ENCODE measurements at regions not wholly inside any gene's neighbourhood (a gene's known extent, or its start where the extent isn't known, plus 50 kb on each side); places are given as distances from the start of the nearest gene placed in this dataset.

- Histone ChIP-seq H3K27me3 (ENCODE audit: control insufficient read depth in 1 of 2, insufficient read depth in 2 of 2, low read length in 2 of 2) (no peaks in the 10 kb centered on the region), H3K9ac (ENCODE audit: low read depth in 1 of 2, low read length in 2 of 2) (no peak overlapping the region), H3K27ac (ENCODE audit: low read depth, low read length) (no peak overlapping the region), H3K9me3 (ENCODE audit: control insufficient read depth in 1 of 2, low read length in 2 of 2) (no peaks in the 10 kb centered on the region), H3K36me3 (ENCODE audit: control insufficient read depth in 1 of 2, insufficient read depth in 2 of 2, low read length in 2 of 2) (no peaks in the 10 kb centered on the region), H3K4me3 (ENCODE audit: low read depth in 1 of 2, low read length in 2 of 2) (no peak overlapping the region), H3K4me1 (ENCODE audit: control insufficient read depth in 1 of 2, insufficient read depth in 2 of 2, low read length in 2 of 2) (no peaks in the 10 kb centered on the region)
These were observed 605.7 kb downstream of the DACH1 start for GRCh38 chr13:71261256-71261655.

GRCh38 chr13:71260246-71260645, 606.8 kb downstream of the DACH1 start:
- Histone ChIP-seq H3K27ac (ENCODE audit: low read depth, low read length) (no peak overlapping the region), H3K27me3 (ENCODE audit: control insufficient read depth in 1 of 2, insufficient read depth in 2 of 2, low read length in 2 of 2) (no peaks in the 10 kb centered on the region), H3K4me3 (ENCODE audit: low read depth in 1 of 2, low read length in 2 of 2) (no peak overlapping the region), H3K9ac (ENCODE audit: low read depth in 1 of 2, low read length in 2 of 2) (no peak overlapping the region), H3K36me3 (ENCODE audit: control insufficient read depth in 1 of 2, insufficient read depth in 2 of 2, low read length in 2 of 2) (no peaks in the 10 kb centered on the region), H3K4me1 (ENCODE audit: control insufficient read depth in 1 of 2, insufficient read depth in 2 of 2, low read length in 2 of 2) (no peaks in the 10 kb centered on the region), H3K9me3 (ENCODE audit: control insufficient read depth in 1 of 2, low read length in 2 of 2) (no peaks in the 10 kb centered on the region)

- no peak overlapping the region for H3K9ac ChIP-seq (ENCODE audit: low read depth in 1 of 2, low read length in 2 of 2)
- H3K4me3 ChIP-seq (ENCODE audit: low read depth in 1 of 2, low read length in 2 of 2), result no peak overlapping the region
- no peaks in the 10 kb centered on the region for H3K9me3 ChIP-seq (ENCODE audit: control insufficient read depth in 1 of 2, low read length in 2 of 2)
- H3K36me3 ChIP-seq (ENCODE audit: control insufficient read depth in 1 of 2, insufficient read depth in 2 of 2, low read length in 2 of 2), result no peaks in the 10 kb centered on the region
- H3K4me1 ChIP-seq (ENCODE audit: control insufficient read depth in 1 of 2, insufficient read depth in 2 of 2, low read length in 2 of 2), result no peaks in the 10 kb centered on the region
- no peak overlapping the region for H3K27ac ChIP-seq (ENCODE audit: low read depth, low read length)
- no peaks in the 10 kb centered on the region for H3K27me3 ChIP-seq (ENCODE audit: control insufficient read depth in 1 of 2, insufficient read depth in 2 of 2, low read length in 2 of 2)
These were observed 611.4 kb downstream of the DACH1 start for GRCh38 chr13:71255633-71256032.

GRCh38 chr13:71254384-71254783, 612.6 kb downstream of the DACH1 start:
- no peaks in the 10 kb centered on the region for H3K9me3 ChIP-seq (ENCODE audit: control insufficient read depth in 1 of 2, low read length in 2 of 2)

GRCh38 chr13:71252184-71252704, 614.8 kb downstream of the DACH1 start:
- H3K9me3 ChIP-seq (ENCODE audit: control insufficient read depth in 1 of 2, low read length in 2 of 2), result no peaks in the 10 kb centered on the region
- H3K27ac ChIP-seq (ENCODE audit: low read depth, low read length), result no peak overlapping the region
- H3K4me3 ChIP-seq (ENCODE audit: low read depth in 1 of 2, low read length in 2 of 2), result no peak overlapping the region
- no peak overlapping the region for H3K9ac ChIP-seq (ENCODE audit: low read depth in 1 of 2, low read length in 2 of 2)
- H3K27me3 ChIP-seq (ENCODE audit: control insufficient read depth in 1 of 2, insufficient read depth in 2 of 2, low read length in 2 of 2), result no peaks in the 10 kb centered on the region
- H3K36me3 ChIP-seq (ENCODE audit: control insufficient read depth in 1 of 2, insufficient read depth in 2 of 2, low read length in 2 of 2), result no peaks in the 10 kb centered on the region
- no peaks in the 10 kb centered on the region for H3K4me1 ChIP-seq (ENCODE audit: control insufficient read depth in 1 of 2, insufficient read depth in 2 of 2, low read length in 2 of 2)

More at GRCh38 chr13:71254384-71254783, 612.6 kb downstream of the DACH1 start:
- no peaks in the 10 kb centered on the region for H3K27me3 ChIP-seq (ENCODE audit: control insufficient read depth in 1 of 2, insufficient read depth in 2 of 2, low read length in 2 of 2)
- H3K4me3 ChIP-seq (ENCODE audit: low read depth in 1 of 2, low read length in 2 of 2), result no peak overlapping the region
- no peaks in the 10 kb centered on the region for H3K36me3 ChIP-seq (ENCODE audit: control insufficient read depth in 1 of 2, insufficient read depth in 2 of 2, low read length in 2 of 2)
- no peak overlapping the region for H3K9ac ChIP-seq (ENCODE audit: low read depth in 1 of 2, low read length in 2 of 2)
- H3K27ac ChIP-seq (ENCODE audit: low read depth, low read length), result no peak overlapping the region
- no peaks in the 10 kb centered on the region for H3K4me1 ChIP-seq (ENCODE audit: control insufficient read depth in 1 of 2, insufficient read depth in 2 of 2, low read length in 2 of 2)

- no peaks in the 10 kb centered on the region for H3K36me3 ChIP-seq (ENCODE audit: control insufficient read depth in 1 of 2, insufficient read depth in 2 of 2, low read length in 2 of 2)
- H3K27ac ChIP-seq (ENCODE audit: low read depth, low read length), result no peak overlapping the region
- H3K4me1 ChIP-seq (ENCODE audit: control insufficient read depth in 1 of 2, insufficient read depth in 2 of 2, low read length in 2 of 2), result no peaks in the 10 kb centered on the region
- no peak overlapping the region for H3K9ac ChIP-seq (ENCODE audit: low read depth in 1 of 2, low read length in 2 of 2)
- no peaks in the 10 kb centered on the region for H3K27me3 ChIP-seq (ENCODE audit: control insufficient read depth in 1 of 2, insufficient read depth in 2 of 2, low read length in 2 of 2)
- no peaks in the 10 kb centered on the region for H3K9me3 ChIP-seq (ENCODE audit: control insufficient read depth in 1 of 2, low read length in 2 of 2)
- no peak overlapping the region for H3K4me3 ChIP-seq (ENCODE audit: low read depth in 1 of 2, low read length in 2 of 2)
These were observed 615.6 kb downstream of the DACH1 start for GRCh38 chr13:71251292-71251951.

- H3K27ac ChIP-seq (ENCODE audit: low read depth, low read length), result no peak overlapping the region
- H3K4me1 ChIP-seq (ENCODE audit: control insufficient read depth in 1 of 2, insufficient read depth in 2 of 2, low read length in 2 of 2), result no peaks in the 10 kb centered on the region
- H3K9me3 ChIP-seq (ENCODE audit: control insufficient read depth in 1 of 2, low read length in 2 of 2), result no peaks in the 10 kb centered on the region
- H3K4me3 ChIP-seq (ENCODE audit: low read depth in 1 of 2, low read length in 2 of 2), result no peak overlapping the region
- no peak overlapping the region for H3K9ac ChIP-seq (ENCODE audit: low read depth in 1 of 2, low read length in 2 of 2)
- no peaks in the 10 kb centered on the region for H3K27me3 ChIP-seq (ENCODE audit: control insufficient read depth in 1 of 2, insufficient read depth in 2 of 2, low read length in 2 of 2)
- no peaks in the 10 kb centered on the region for H3K36me3 ChIP-seq (ENCODE audit: control insufficient read depth in 1 of 2, insufficient read depth in 2 of 2, low read length in 2 of 2)
These were observed 618.0 kb downstream of the DACH1 start for GRCh38 chr13:71249011-71249410.

- H3K36me3 ChIP-seq (ENCODE audit: control insufficient read depth in 1 of 2, insufficient read depth in 2 of 2, low read length in 2 of 2), result no peaks in the 10 kb centered on the region
- H3K27me3 ChIP-seq (ENCODE audit: control insufficient read depth in 1 of 2, insufficient read depth in 2 of 2, low read length in 2 of 2), result no peaks in the 10 kb centered on the region
- H3K4me3 ChIP-seq (ENCODE audit: low read depth in 1 of 2, low read length in 2 of 2), result no peak overlapping the region
- no peaks in the 10 kb centered on the region for H3K4me1 ChIP-seq (ENCODE audit: control insufficient read depth in 1 of 2, insufficient read depth in 2 of 2, low read length in 2 of 2)
- no peak overlapping the region for H3K9ac ChIP-seq (ENCODE audit: low read depth in 1 of 2, low read length in 2 of 2)
- H3K27ac ChIP-seq (ENCODE audit: low read depth, low read length), result no peak overlapping the region
- no peaks in the 10 kb centered on the region for H3K9me3 ChIP-seq (ENCODE audit: control insufficient read depth in 1 of 2, low read length in 2 of 2)
These were observed 622.8 kb downstream of the DACH1 start for GRCh38 chr13:71244161-71244560.

- Histone ChIP-seq H3K36me3 (ENCODE audit: control insufficient read depth in 1 of 2, insufficient read depth in 2 of 2, low read length in 2 of 2) (no peaks in the 10 kb centered on the region), H3K27ac (ENCODE audit: low read depth, low read length) (no peak overlapping the region), H3K4me3 (ENCODE audit: low read depth in 1 of 2, low read length in 2 of 2) (no peak overlapping the region), H3K9ac (ENCODE audit: low read depth in 1 of 2, low read length in 2 of 2) (no peak overlapping the region), H3K27me3 (ENCODE audit: control insufficient read depth in 1 of 2, insufficient read depth in 2 of 2, low read length in 2 of 2) (no peaks in the 10 kb centered on the region), H3K9me3 (ENCODE audit: control insufficient read depth in 1 of 2, low read length in 2 of 2) (no peaks in the 10 kb centered on the region), H3K4me1 (ENCODE audit: control insufficient read depth in 1 of 2, insufficient read depth in 2 of 2, low read length in 2 of 2) (no peaks in the 10 kb centered on the region)
These were observed 624.8 kb downstream of the DACH1 start for GRCh38 chr13:71242201-71242600.

- no peaks in the 10 kb centered on the region for H3K36me3 ChIP-seq (ENCODE audit: control insufficient read depth in 1 of 2, insufficient read depth in 2 of 2, low read length in 2 of 2)
- H3K9me3 ChIP-seq (ENCODE audit: control insufficient read depth in 1 of 2, low read length in 2 of 2), result no peaks in the 10 kb centered on the region
- H3K27ac ChIP-seq (ENCODE audit: low read depth, low read length), result no peak overlapping the region
- no peak overlapping the region for H3K4me3 ChIP-seq (ENCODE audit: low read depth in 1 of 2, low read length in 2 of 2)
- H3K4me1 ChIP-seq (ENCODE audit: control insufficient read depth in 1 of 2, insufficient read depth in 2 of 2, low read length in 2 of 2), result no peaks in the 10 kb centered on the region
- H3K9ac ChIP-seq (ENCODE audit: low read depth in 1 of 2, low read length in 2 of 2), result no peak overlapping the region
- no peaks in the 10 kb centered on the region for H3K27me3 ChIP-seq (ENCODE audit: control insufficient read depth in 1 of 2, insufficient read depth in 2 of 2, low read length in 2 of 2)
These were observed 626.1 kb downstream of the DACH1 start for GRCh38 chr13:71240911-71241310.
